ENCODE measurements at regions not wholly inside any gene's neighbourhood (a gene's known extent, or its start where the extent isn't known, plus 50 kb on each side); places are given as distances from the start of the nearest gene placed in this dataset.

GRCh38 chr13:23107665-23108064 lies 73.1 kb upstream of the SGCG start:
- Mint-ChIP-seq H3K27me3 (ENCODE audit: low read depth) (no peaks in the 10 kb centered on the region), H3K4me3 (no peak overlapping the region), H3K4me1 (no peaks in the 10 kb centered on the region), H3K27ac (no peak overlapping the region), H3K36me3 (ENCODE audit: insufficient read depth in 1 of 3, low read depth in 3 of 3) (no peaks in the 10 kb centered on the region), H3K9me3 (no peaks in the 10 kb centered on the region)
- Histone ChIP-seq H2BK5ac (ENCODE audit: insufficient read length, low read length) (no peak overlapping the region), H2BK15ac (ENCODE audit: low read depth, low read length) (no peak overlapping the region), H4K5ac (ENCODE audit: insufficient read length, low read depth, low read length) (no peak overlapping the region), H4K20me1 (ENCODE audit: control insufficient read depth, insufficient read depth, insufficient read length) (no peaks in the 10 kb centered on the region), H3K18ac (ENCODE audit: insufficient read length, low read depth, low read length) (no peak overlapping the region), H2BK12ac (ENCODE audit: insufficient read length, low read depth, low read length) (no peak overlapping the region), H2AFZ (ENCODE audit: low read length) (no peak overlapping the region), H3K27me3 (ENCODE audit: insufficient read depth, low read length) (no peaks in the 10 kb centered on the region), H3K4ac (ENCODE audit: low read depth, low read length) (no peak overlapping the region), H3K9me3 (ENCODE audit: control insufficient read depth, low read depth, low read length) (no peaks in the 10 kb centered on the region), H3K27ac (ENCODE audit: insufficient read length, low read depth, low read length) (no peak overlapping the region), H3K23ac (ENCODE audit: insufficient read length, low read depth, low read length) (no peak overlapping the region), H3K79me1 (ENCODE audit: insufficient read depth, low read depth, low read length, poor library complexity, severe bottlenecking) (no peaks in the 10 kb centered on the region), H3K79me2 (ENCODE audit: insufficient read depth, low read length) (no peaks in the 10 kb centered on the region), H2BK120ac (ENCODE audit: low read depth, low read length, poor library complexity, severe bottlenecking) (no peak overlapping the region), H3K14ac (ENCODE audit: insufficient read depth, low read length) (no peak overlapping the region), H3K4me2 (ENCODE audit: insufficient read depth, insufficient read length, low read length) (no peak overlapping the region), H3K56ac (ENCODE audit: insufficient read length, low read depth, low read length) (no peak overlapping the region), H3T11ph (ENCODE audit: low read length) (no peak overlapping the region), H4K91ac (ENCODE audit: insufficient read length, low read depth, low read length) (no peak overlapping the region), H3K4me1 (ENCODE audit: insufficient read depth, low read length) (no peaks in the 10 kb centered on the region), H3K9ac (ENCODE audit: extremely low read depth, insufficient read length, low read length) (no peak overlapping the region), H3K23me2 (ENCODE audit: insufficient read length, low read depth, low read length, poor library complexity, severe bottlenecking) (no peaks in the 10 kb centered on the region), H2AK5ac (ENCODE audit: insufficient read length, low read length) (no peak overlapping the region), H2BK20ac (ENCODE audit: low read depth, low read length, poor library complexity, severe bottlenecking) (no peak overlapping the region), H4K8ac (replicated peaks; ENCODE audit: insufficient read length, low read depth, low read length) (no peak overlapping the region)
- TF ChIP-seq CTCF (conservative IDR thresholded peaks at IDR 0.05), result no peak
- WGBS (ENCODE audit: extremely low coverage, insufficient read length, low lambda C conversion rate), result no CpG with 5 or more reads among the region's 7 CpGs
- DNase-seq, result no peak
